ENCODE measurements at regions not wholly inside any gene's neighbourhood (a gene's known extent, or its start where the extent isn't known, plus 50 kb on each side); places are given as distances from the start of the nearest gene placed in this dataset.
A peak's percentile ranks its signal among the peaks of the same experiment; 100 is the strongest.

GRCh38 chr14:82412545-82412944, 878.9 kb upstream of the SEL1L start:
- H3K27me3 ChIP-seq = peaks cover 0 to 12% (median 0%) of the 10 kb centered on the region in 11 experiments; a peak in 2 of 22 replicates
- H4K20me1 ChIP-seq = no peaks in the 10 kb centered on the region
- no peak overlapping the region for H3K9ac ChIP-seq
- H3K27ac ChIP-seq = peak overlapping the region in 5 of 11 experiments; percentile 33 to 63 (median 52); a peak in 8 of 22 replicates
- H3K4me2 ChIP-seq = peak overlapping the region in 5 of 11 experiments; percentile 11 to 45 (median 28); a peak in 5 of 22 replicates
- H3K36me3 ChIP-seq = no peaks in the 10 kb centered on the region
- H3K9me3 ChIP-seq (replicated peaks in 1 of 11) = no peaks in the 10 kb centered on the region
- H3K4me1 ChIP-seq = peaks cover 0 to 38% (median 5%) of the 10 kb centered on the region in 10 experiments; a peak in 9 of 20 replicates
- 0 out of 22 replicates have a peak, but pooled peaks of 1 of the 11 experiments have one; percentile 26 for TF ChIP-seq Cebpa-rat (IDR thresholded peaks at IDR 0.05)
- H3K4me3 ChIP-seq = no peak overlapping the region

GRCh38 chr14:82414853-82415539, 881.3 kb upstream of the SEL1L start:
- H3K27ac ChIP-seq = peak overlapping the region in 1 of 11 experiments; percentile 0; a peak in 1 of 22 replicates
- peaks cover 11 to 23% (median 16%) of the 10 kb centered on the region in 11 experiments; a peak in 21 of 22 replicates for H3K9me3 ChIP-seq (replicated peaks in 1 of 11)
- no peaks in the 10 kb centered on the region for H4K20me1 ChIP-seq
- peaks cover 0 to 12% (median 0%) of the 10 kb centered on the region in 11 experiments; a peak in 2 of 22 replicates for H3K27me3 ChIP-seq
- H3K4me1 ChIP-seq = peaks cover 0 to 38% (median 5%) of the 10 kb centered on the region in 10 experiments; a peak in 9 of 20 replicates
- TF ChIP-seq Cebpa-rat (IDR thresholded peaks at IDR 0.05) = no peak
- no peak overlapping the region for H3K4me3 ChIP-seq
- no peaks in the 10 kb centered on the region for H3K36me3 ChIP-seq
- no peak overlapping the region for H3K9ac ChIP-seq
- peak overlapping the region in 3 of 11 experiments; percentile 1 to 21 (median 1); a peak in 5 of 22 replicates for H3K4me2 ChIP-seq

- H3K4me1 ChIP-seq = peaks cover 0 to 30% (median 13%) of the 10 kb centered on the region in 10 experiments; a peak in 14 of 20 replicates
- no peaks in the 10 kb centered on the region for H3K36me3 ChIP-seq
- no peaks in the 10 kb centered on the region for H3K27me3 ChIP-seq
- peaks cover 24 to 43% (median 36%) of the 10 kb centered on the region in 11 experiments for H3K9me3 ChIP-seq (replicated peaks in 1 of 11)
- H4K20me1 ChIP-seq = no peaks in the 10 kb centered on the region
- H3K9ac ChIP-seq = no peak overlapping the region
- H3K4me3 ChIP-seq = no peak overlapping the region
- no peak overlapping the region for H3K4me2 ChIP-seq
- H3K27ac ChIP-seq = no peak overlapping the region
- no peak for TF ChIP-seq Cebpa-rat (IDR thresholded peaks at IDR 0.05)
Observed at GRCh38 chr14:82419933-82420332, 886.3 kb upstream of the SEL1L start.

GRCh38 chr14:82420871-82421270, 887.2 kb upstream of the SEL1L start:
- Histone ChIP-seq H3K36me3 (no peaks in the 10 kb centered on the region), H3K27ac (no peak overlapping the region), H3K4me2 (no peak overlapping the region), H3K9me3 (replicated peaks in 1 of 11) (peaks cover 24 to 43% (median 36%) of the 10 kb centered on the region in 11 experiments), H3K4me3 (no peak overlapping the region), H3K27me3 (no peaks in the 10 kb centered on the region), H3K4me1 (peaks cover 0 to 25% (median 13%) of the 10 kb centered on the region in 10 experiments; a peak in 12 of 20 replicates), H3K9ac (no peak overlapping the region), H4K20me1 (no peaks in the 10 kb centered on the region)
- TF ChIP-seq Cebpa-rat (IDR thresholded peaks at IDR 0.05) = no peak

GRCh38 chr14:82421286-82421685, 887.6 kb upstream of the SEL1L start:
- peaks cover 0 to 25% (median 13%) of the 10 kb centered on the region in 10 experiments; a peak in 12 of 20 replicates for H3K4me1 ChIP-seq
- no peak overlapping the region for H3K4me2 ChIP-seq
- no peaks in the 10 kb centered on the region for H3K36me3 ChIP-seq
- TF ChIP-seq Cebpa-rat (IDR thresholded peaks at IDR 0.05) = no peak
- no peak overlapping the region for H3K4me3 ChIP-seq
- no peak overlapping the region for H3K9ac ChIP-seq
- H3K27ac ChIP-seq = 0 out of 22 replicates have a peak overlapping the region, but pooled peaks of 1 of the 11 experiments have one; percentile 70
- H3K27me3 ChIP-seq = no peaks in the 10 kb centered on the region
- no peaks in the 10 kb centered on the region for H4K20me1 ChIP-seq
- peaks cover 24 to 43% (median 36%) of the 10 kb centered on the region in 11 experiments for H3K9me3 ChIP-seq (replicated peaks in 1 of 11)

GRCh38 chr14:82422230-82422629, 888.6 kb upstream of the SEL1L start:
- peak in 1 of 11 experiments; percentile 21; a peak in 2 of 22 replicates for TF ChIP-seq Cebpa-rat (IDR thresholded peaks at IDR 0.05)
- Histone ChIP-seq H3K4me3 (no peak overlapping the region), H3K9me3 (replicated peaks in 1 of 11) (peaks cover 24 to 43% (median 36%) of the 10 kb centered on the region in 11 experiments), H3K4me2 (peak overlapping the region in 7 of 11 experiments; percentile 7 to 42 (median 35); a peak in 10 of 22 replicates), H3K36me3 (no peaks in the 10 kb centered on the region), H4K20me1 (no peaks in the 10 kb centered on the region), H3K4me1 (peaks cover 0 to 25% (median 13%) of the 10 kb centered on the region in 10 experiments; a peak in 12 of 20 replicates), H3K27ac (peak overlapping the region in 5 of 11 experiments; percentile 44 to 75 (median 69); a peak in 9 of 22 replicates), H3K27me3 (no peaks in the 10 kb centered on the region), H3K9ac (no peak overlapping the region; a peak in 1 of 22 replicates)

GRCh38 chr14:82425261-82425660, 891.6 kb upstream of the SEL1L start:
- no peak for TF ChIP-seq Cebpa-rat (IDR thresholded peaks at IDR 0.05)
- no peak overlapping the region for H3K4me3 ChIP-seq
- peaks cover 0 to 25% (median 13%) of the 10 kb centered on the region in 10 experiments; a peak in 12 of 20 replicates for H3K4me1 ChIP-seq
- H3K4me2 ChIP-seq = no peak overlapping the region
- no peaks in the 10 kb centered on the region for H4K20me1 ChIP-seq
- H3K9me3 ChIP-seq (replicated peaks in 1 of 11) = peaks cover 11 to 26% (median 19%) of the 10 kb centered on the region in 11 experiments; a peak in 17 of 22 replicates
- no peaks in the 10 kb centered on the region for H3K27me3 ChIP-seq
- no peak overlapping the region for H3K9ac ChIP-seq
- no peak overlapping the region for H3K27ac ChIP-seq
- H3K36me3 ChIP-seq = no peaks in the 10 kb centered on the region

GRCh38 chr14:82431031-82431430, 897.4 kb upstream of the SEL1L start:
- no peak for TF ChIP-seq Cebpa-rat (IDR thresholded peaks at IDR 0.05)
- H3K9me3 ChIP-seq (replicated peaks in 1 of 11) = peaks cover 0 to 6% (median 0%) of the 10 kb centered on the region in 11 experiments; a peak in 1 of 22 replicates
- no peaks in the 10 kb centered on the region for H4K20me1 ChIP-seq
- H3K4me2 ChIP-seq = no peak overlapping the region
- no peaks in the 10 kb centered on the region for H3K36me3 ChIP-seq
- H3K27ac ChIP-seq = no peak overlapping the region
- H3K4me3 ChIP-seq = no peak overlapping the region
- H3K9ac ChIP-seq = no peak overlapping the region
- H3K27me3 ChIP-seq = no peaks in the 10 kb centered on the region
- H3K4me1 ChIP-seq = no peaks in the 10 kb centered on the region

All from BLaER1 treated with 17β-estradiol and CSF1 and Interleukin-3, amounts not matched to agents 10 nM and 100 nM (cell line).